GM06990 (cell line): ENCODE measurements at regions not wholly inside any gene's neighbourhood (a gene's known extent, or its start where the extent isn't known, plus 50 kb on each side); places are given as distances from the start of the nearest gene placed in this dataset.

ENCODE experiments used
- DNase-seq: peaks from one replicate; pipeline ENCODE4 v3.0.0-alpha.2; 2011; ENCODE audit not compliant: insufficient read length; ENCODE audit errors: extremely low read depth
- H3K27me3 ChIP-seq: replicated peaks from 2 replicates; pipeline ENCODE4 v1.6.0; 2011; ENCODE audit warnings: low read length; ENCODE audit not compliant: control insufficient read depth, insufficient read depth
- H3K36me3 ChIP-seq: 2 replicates; pipeline ENCODE4 v1.5.1; 2011; ENCODE audit warnings: low read length; ENCODE audit not compliant: control insufficient read depth, insufficient read depth
- H3K4me3 ChIP-seq: replicated peaks from 2 replicates; pipeline ENCODE4 v1.5.1; 2011; ENCODE audit warnings: low read depth, mild to moderate bottlenecking, control low read depth, low read length
- TF ChIP-seq, protein P1 (sequence below): IDR thresholded peaks from 2 replicates; pipeline ENCODE4 v1.5.1; 2011; ENCODE audit warnings: low read length, control low read depth, mild to moderate bottlenecking, inconsistent platforms; ENCODE audit not compliant: insufficient read depth, poor library complexity, severe bottlenecking

DNA sequence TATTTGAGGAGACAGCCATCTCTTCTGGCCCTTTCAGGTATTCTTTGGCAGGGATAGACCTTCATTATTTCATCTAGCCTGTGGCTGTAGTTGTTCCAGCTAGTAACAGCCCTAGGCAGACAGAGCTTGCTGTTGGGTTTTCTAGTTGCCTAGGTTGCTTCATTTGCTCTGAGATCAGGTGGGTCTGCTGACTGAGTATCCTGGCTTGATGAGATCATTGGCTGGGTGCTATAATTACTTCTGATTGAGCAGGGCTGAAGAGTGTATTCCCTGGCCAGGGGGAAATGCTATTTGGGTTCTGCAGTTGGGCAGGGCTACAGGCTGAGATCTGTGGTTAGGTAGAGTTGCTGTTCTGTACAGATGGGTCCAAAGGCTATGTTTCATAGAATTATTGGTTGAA, 456.1 kb downstream of the PSAT1 start:
- TF ChIP-seq, protein P1, sequence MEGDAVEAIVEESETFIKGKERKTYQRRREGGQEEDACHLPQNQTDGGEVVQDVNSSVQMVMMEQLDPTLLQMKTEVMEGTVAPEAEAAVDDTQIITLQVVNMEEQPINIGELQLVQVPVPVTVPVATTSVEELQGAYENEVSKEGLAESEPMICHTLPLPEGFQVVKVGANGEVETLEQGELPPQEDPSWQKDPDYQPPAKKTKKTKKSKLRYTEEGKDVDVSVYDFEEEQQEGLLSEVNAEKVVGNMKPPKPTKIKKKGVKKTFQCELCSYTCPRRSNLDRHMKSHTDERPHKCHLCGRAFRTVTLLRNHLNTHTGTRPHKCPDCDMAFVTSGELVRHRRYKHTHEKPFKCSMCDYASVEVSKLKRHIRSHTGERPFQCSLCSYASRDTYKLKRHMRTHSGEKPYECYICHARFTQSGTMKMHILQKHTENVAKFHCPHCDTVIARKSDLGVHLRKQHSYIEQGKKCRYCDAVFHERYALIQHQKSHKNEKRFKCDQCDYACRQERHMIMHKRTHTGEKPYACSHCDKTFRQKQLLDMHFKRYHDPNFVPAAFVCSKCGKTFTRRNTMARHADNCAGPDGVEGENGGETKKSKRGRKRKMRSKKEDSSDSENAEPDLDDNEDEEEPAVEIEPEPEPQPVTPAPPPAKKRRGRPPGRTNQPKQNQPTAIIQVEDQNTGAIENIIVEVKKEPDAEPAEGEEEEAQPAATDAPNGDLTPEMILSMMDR, result no peak
- H3K27me3 ChIP-seq, result no peaks in the 10 kb centered on the region
- H3K36me3 ChIP-seq, result no peaks in the 10 kb centered on the region
- H3K4me3 ChIP-seq, result no peak overlapping the region
- DNase-seq, result no peak

DNA sequence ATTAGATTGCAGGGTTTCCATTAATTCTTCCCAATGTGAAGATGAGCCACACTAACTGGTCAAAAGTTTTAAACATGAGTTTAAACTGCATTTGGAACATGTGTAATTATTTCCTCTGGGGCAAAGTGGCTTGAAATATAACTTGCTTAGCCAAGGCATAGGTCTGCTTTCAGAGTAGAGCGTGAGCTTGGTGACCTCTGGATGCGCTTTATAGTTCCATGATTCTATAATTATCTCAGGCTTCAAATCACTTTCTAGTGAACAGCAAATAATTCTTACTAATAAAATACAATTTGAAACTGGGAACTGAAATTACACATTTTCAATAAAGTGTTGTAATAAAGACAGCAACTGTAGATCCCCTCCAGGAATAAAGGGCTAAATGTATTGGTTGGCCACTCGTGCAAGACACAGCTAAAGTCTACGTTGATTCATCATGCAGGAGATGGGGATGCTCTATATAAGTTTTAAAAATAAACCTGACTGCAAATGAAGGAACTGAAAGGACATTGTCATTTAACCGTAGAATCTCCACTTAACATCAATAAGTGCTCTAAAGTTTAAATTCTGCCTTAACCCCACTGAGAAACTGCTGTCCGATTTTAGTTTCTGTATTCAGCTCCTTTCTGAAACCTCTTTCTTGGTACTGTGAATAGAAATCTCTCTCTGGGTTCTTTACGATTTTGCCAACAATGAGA, 460.0 kb downstream of the PSAT1 start:
- peak; percentile 12 for DNase-seq
- H3K36me3 ChIP-seq, result no peaks in the 10 kb centered on the region
- H3K4me3 ChIP-seq, result no peak overlapping the region
- TF ChIP-seq, protein P1, result no peak
- no peaks in the 10 kb centered on the region for H3K27me3 ChIP-seq

DNA sequence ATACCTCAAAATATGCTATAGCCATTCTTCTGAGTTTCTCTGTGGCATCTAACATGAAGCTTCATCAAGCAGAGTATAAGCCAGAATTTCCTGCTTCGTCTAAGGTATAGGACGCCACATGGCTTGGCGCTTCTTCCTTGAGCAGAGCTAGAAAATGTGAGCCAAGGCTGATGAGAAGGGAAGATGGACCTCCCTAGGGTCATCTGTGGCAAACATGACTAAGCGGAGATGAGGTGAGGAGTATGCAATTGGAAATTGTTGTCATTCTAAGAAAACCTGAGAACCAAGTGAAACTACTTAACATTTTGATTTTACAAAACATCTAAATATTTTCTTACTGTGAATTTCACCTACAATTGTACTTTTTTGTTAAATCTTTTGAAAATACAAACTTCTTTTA, 466.5 kb downstream of the PSAT1 start:
- Histone ChIP-seq H3K4me3 (no peak overlapping the region), H3K27me3 (no peaks in the 10 kb centered on the region), H3K36me3 (no peaks in the 10 kb centered on the region)
- TF ChIP-seq, protein P1, result no peak
- DNase-seq, result no peak

DNA sequence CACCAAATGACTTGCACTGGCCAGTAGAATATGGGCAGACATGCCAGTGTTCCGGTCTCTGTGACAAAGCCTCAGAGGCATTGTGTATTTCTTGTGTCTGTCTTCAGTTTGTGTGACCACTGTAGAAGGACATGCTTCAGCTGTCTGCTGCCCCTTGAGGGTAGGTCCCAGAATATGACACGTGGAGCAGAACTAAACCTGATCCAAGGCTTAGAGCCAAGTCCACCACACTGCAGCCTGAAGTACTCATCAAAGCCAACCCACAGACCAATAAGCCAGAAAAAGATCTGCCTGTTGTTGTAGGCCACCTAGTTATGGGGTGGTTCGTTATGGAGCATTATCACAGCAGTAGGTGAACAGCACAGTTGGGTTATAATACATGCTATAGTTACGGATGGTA, 468.9 kb downstream of the PSAT1 start:
- Histone ChIP-seq H3K27me3 (no peaks in the 10 kb centered on the region), H3K4me3 (no peak overlapping the region), H3K36me3 (no peaks in the 10 kb centered on the region)
- no peak for DNase-seq
- TF ChIP-seq, protein P1, result no peak

DNA sequence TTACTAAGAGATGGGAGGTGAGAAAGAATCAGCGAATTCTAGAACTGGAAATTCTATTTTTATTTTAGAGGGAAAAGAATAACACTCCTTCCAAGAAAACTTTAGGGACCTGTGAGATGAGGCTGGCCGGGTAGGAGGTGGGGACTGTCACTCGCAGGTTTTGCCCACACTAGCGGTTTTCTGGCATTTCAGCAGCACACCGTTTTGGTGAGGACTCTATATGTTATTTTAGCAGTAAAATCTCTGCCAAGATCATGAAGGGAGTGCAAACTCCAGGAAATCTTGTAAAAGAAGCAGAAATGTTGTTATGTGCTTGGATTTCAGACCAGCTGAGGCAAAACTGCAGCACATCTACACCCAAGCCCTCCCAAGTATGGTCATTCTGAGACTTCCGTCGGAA, 470.6 kb downstream of the PSAT1 start:
- no peaks in the 10 kb centered on the region for H3K36me3 ChIP-seq
- no peaks in the 10 kb centered on the region for H3K27me3 ChIP-seq
- TF ChIP-seq, protein P1, result no peak
- DNase-seq, result no peak
- no peak overlapping the region for H3K4me3 ChIP-seq

DNA sequence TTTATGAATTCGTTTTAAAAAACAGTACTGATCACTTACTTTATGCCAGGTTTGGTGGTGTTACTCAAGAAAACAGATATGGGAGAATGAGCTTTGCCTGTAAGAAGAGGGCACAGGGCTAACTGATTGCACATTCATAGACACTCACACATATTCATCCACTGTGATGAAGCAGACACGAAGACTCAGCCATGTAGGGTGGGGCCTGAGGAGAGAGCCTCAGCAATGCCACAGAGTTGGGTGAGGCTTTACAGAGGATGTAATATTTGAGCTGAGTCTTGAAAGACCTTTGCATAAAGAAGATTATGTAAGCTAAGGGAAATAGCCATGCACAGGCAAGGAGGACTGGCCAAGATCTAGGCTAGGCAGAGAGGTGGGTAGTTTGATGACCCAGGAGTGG, 472.8 kb downstream of the PSAT1 start:
- DNase-seq, result no peak
- Histone ChIP-seq H3K4me3 (no peak overlapping the region), H3K36me3 (no peaks in the 10 kb centered on the region), H3K27me3 (no peaks in the 10 kb centered on the region)
- TF ChIP-seq, protein P1, result no peak
